Prostate gland (tissue), 2 donors: ENCODE measurements at regions not wholly inside any gene's neighbourhood (a gene's known extent, or its start where the extent isn't known, plus 50 kb on each side); places are given as distances from the start of the nearest gene placed in this dataset.

ENCODE experiments used
- CTCF ChIP-seq, 4 experiments: fragments of 200-600 bp in 2 of 4; fragments of 450-650 bp in 2 of 4; sonication (generic) in 2 of 4; IDR thresholded peaks; 1 replicate in 3 of 4; 2 replicates in 1 of 4; pipeline ENCODE4 v1.5.1; 2016 to 2019; ENCODE audit warnings: antibody characterized with exemption in 4 of 4, mild to moderate bottlenecking in 2 of 4, moderate library complexity in 2 of 4
- POLR2A ChIP-seq: fragments of 450-650 bp; IDR thresholded peaks from one replicate; pipeline ENCODE4 v1.6.1; 2016; ENCODE audit warnings: antibody characterized with exemption, mild to moderate bottlenecking
- POLR2AphosphoS5 ChIP-seq: sonication (generic); formaldehyde crosslinking; IDR thresholded peaks from one replicate; pipeline ENCODE4 v1.6.1; 2017; ENCODE audit warnings: antibody characterized with exemption

GRCh38 chr20:39941245-39941644 is 747.8 kb downstream of the MAFB start:
- no peak for TF ChIP-seq CTCF (IDR thresholded peaks at IDR 0.05)
- TF ChIP-seq POLR2A = no peak
- no peak for TF ChIP-seq POLR2AphosphoS5
